Activated CD4-positive, alpha-beta T cell treated with anti-CD3 and anti-CD28 coated beads for 48 hours (primary cell): ENCODE measurements at regions not wholly inside any gene's neighbourhood (a gene's known extent, or its start where the extent isn't known, plus 50 kb on each side); places are given as distances from the start of the nearest gene placed in this dataset.
"Not testable (repeated sequence)": the region's sequence is repeated elsewhere in the genome, so short reads cannot be mapped to it uniquely, and the experiment has no call there.

ENCODE experiments used
- DNase-seq: peaks from one replicate; pipeline ENCODE4 v3.0.0-alpha.2; 2020

DNA sequence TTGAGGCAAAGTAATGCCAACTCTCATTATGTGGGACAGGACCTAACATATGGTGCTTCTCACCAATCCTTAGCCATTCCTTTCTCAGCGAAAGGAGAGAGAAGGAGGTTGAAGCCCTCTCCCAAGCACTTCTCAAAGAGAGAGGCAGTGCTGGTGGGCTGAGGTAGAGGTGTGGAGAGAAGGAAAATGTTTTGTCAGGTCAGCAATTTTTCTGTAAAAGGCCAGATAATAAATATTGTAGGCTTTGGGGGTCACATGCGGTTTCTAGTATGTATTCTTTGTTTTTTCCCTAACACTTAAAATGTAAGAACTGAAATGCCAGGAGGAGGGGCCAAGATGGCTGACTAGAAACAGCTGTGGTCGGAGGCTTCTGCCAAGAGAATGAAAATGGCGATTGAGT lies 225.0 kb upstream of the NPY start:
- no peak for DNase-seq

- no peak for DNase-seq
Measured at GRCh38 chr7:24059775-24060174, 224.2 kb upstream of the NPY start.

GRCh38 chr7:24063721-24064120 lies 220.3 kb upstream of the NPY start:
- no peak for DNase-seq

- no peak for DNase-seq
Measured at GRCh38 chr7:24069751-24070150, 214.2 kb upstream of the NPY start.

- DNase-seq = no peak
Measured at GRCh38 chr7:24073651-24074420, 210.2 kb upstream of the NPY start.

DNA sequence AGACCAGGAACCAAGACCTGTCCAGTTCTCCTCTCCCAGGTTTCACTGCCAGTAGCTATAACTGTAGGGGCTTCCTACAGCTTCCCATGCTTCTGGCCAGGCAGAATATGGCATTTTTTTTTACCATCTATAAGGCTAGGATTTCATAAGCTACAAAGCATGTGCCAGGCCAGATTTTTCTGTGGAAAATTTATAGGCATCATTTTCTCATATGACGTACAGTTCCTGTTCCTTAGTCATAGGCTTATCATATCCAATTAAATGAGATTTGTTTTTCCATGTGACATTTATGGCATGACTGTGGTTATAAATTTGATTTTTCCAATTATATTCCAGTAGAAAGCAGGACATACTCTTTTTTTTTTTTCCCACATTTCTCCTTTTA lies 208.6 kb upstream of the NPY start:
- no peak for DNase-seq

GRCh38 chr7:24082826-24083225 lies 201.2 kb upstream of the NPY start:
- DNase-seq = no peak

GRCh38 chr7:24102988-24103387 lies 181.0 kb upstream of the NPY start:
- no peak for DNase-seq

- DNase-seq = no peak
Measured at GRCh38 chr7:24108906-24109376, 175.0 kb upstream of the NPY start.

DNA sequence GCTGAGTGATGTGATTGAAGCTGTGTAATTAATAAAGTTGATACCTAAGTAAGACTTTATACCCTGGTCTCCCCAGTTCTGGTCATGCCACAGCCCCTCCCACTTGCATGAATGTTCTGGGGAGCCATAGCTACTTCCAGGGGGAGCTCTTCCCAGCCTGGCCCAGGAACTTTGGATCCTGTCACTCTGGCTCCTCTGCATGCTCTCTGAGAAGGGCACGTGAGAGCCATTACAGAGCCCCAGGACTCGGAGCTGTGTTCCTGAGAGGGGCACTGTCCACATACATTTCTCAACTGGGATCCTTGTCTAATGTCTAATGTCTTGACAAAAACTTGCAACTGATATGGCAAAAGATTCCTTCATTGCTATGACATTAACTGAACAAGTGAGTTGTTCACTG lies 173.9 kb upstream of the NPY start:
- no peak for DNase-seq

DNA sequence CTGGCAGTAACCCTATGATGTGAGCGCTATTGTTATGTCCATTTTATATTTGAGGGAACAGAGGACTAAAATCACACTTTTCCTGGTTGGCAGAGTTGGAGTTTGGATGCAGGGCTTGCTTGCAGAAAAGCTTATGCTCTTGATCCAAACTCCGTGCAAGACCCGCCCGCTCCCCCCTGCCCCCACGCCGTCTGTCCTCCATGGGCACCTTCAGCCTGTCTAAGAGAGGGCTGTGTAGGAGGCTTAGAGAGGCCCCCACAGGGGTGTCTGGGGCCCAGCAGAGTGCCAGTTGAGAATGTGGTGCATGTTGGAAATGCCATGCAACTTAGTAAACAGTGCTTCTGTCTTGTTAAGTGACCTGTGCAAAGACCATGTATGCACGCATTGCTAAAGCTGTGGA lies 170.5 kb upstream of the NPY start:
- no peak for DNase-seq

GRCh38 chr7:24115661-24116060 lies 168.3 kb upstream of the NPY start:
- DNase-seq = no peak

DNA sequence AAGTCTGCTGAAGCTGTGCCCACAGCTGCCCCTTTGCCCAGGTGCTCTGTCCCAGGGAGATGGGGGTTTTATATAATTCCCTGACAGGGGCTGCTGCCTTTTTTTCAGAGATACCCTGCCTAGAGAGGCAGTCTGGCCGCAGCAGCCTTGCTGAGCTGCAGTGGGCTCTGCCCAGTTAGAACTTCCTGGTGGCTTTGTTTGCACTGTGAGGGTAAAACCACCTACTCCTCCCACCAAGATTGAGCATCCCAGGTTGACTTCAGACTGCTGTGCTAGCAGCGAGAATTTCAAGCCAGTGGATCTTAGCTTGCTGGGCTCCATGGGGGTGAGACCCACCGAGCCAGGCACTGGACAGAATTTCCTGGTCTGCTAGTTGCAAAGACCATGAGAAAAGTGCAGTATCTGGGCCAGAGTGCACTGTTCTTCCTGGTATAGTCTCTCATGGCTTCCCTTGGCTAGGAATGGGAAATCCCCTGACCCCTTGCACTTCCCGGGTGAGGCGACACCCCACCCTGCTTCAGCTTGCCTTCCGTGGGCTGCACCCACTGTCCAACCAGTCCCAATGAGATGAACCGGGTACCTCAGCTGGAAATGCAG lies 166.0 kb upstream of the NPY start:
- DNase-seq = not testable (repeated sequence)

GRCh38 chr7:24119852-24120251 lies 164.1 kb upstream of the NPY start:
- DNase-seq = no peak

GRCh38 chr7:24123076-24123475 lies 160.9 kb upstream of the NPY start:
- no peak for DNase-seq

DNA sequence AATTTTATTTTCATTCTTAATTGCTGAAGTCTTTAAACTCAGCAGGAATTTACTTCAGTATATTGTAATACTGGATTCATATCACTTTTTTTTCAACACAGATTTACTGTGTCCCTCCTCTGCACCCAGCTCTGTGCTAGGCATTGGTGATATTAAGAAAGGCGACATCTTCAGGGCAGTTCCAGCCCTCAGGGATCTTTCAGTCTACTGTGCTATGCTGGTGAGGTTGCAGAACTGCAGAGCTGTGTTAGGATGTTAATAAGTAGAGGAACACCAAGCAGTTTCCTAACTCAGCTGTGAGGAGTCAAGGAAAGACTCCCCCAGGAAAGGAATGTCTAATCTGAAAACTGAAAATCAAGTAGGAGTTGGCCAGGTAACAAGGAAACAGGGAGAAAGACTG lies 158.2 kb upstream of the NPY start:
- DNase-seq = no peak

GRCh38 chr7:24127930-24128329 lies 156.1 kb upstream of the NPY start:
- DNase-seq = no peak

DNA sequence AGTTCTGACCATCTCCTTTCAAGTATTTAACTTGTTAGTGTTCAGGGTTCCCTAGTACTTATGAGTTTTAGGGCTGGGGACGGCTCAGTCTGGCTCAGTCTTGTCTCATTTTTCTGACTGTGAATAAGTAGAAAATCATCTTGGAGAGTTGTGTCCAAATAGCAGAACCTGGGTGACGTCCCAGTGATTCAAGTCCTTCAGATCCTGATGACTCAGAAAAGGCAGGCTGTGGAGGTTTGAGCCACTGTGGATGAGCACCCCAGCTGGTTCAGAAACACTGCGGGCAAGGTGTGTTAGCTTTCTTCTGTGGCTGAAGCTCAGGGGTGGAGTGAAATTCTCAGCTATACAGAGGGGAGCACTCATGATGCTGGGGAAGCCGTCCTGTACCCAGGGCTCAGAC lies 154.4 kb upstream of the NPY start:
- no peak for DNase-seq

- DNase-seq = no peak
Measured at GRCh38 chr7:24130631-24131030, 153.4 kb upstream of the NPY start.

DNA sequence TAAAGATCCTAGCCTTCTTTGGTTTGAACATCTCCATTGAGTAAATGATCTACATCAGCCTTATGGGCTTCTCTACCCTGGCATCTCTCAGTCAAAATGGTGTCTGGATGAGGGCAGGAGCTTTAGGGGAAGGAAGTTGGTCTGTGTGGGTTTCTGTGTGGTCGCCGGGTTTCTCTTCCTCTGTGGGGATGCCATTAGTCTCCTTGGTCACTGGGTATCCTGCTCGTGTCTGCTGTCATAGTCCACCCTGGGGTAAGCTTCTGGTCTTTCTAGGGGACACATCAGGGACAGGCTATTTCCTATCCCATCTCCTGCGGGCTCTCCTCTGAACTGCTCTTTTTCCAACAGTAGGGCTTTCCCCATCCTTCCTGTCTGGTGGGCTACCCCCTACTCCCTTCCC lies 150.3 kb upstream of the NPY start:
- no peak for DNase-seq

- no peak for DNase-seq
Measured at GRCh38 chr7:24134535-24134934, 149.5 kb upstream of the NPY start.

- DNase-seq = no peak
Measured at GRCh38 chr7:24135003-24135817, 148.8 kb upstream of the NPY start.

DNA sequence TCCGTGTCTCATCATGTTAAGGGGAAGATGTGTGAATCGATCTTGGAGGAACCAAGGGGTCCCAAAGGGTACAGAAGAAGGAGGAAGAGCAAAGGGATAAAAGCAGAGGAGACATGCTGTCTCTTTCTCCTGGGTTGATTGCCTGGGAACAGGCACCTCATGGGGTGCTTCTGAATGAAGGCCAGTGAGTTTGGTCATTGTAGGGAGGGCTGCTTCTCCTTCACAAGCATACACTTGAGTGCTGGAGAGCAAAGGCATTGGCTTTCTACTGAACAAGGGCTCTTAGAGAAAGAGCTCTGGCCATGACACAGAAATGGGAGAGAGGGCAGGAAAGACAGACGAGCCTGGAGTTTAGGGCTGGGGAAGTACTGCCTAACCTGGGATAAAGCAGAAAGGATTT lies 146.7 kb upstream of the NPY start:
- no peak for DNase-seq

DNA sequence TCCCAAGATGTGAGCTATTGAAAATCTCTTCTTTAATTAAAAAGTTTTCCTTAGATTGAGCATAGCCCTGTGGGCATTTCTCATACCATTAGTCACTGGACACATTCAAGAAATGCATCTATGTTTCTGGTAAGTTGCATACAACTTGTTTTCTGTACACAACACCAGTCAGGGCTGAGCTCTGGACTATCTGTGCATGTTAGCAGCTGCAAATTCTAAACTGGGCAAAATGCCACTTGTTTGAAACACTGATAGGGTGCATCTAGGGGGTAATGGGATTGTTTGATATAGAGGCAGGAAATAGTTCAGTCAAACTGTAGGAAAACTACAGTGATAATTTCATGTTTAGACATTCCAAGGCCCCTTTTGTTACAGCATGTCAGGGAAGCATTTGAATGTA lies 145.6 kb upstream of the NPY start:
- no peak for DNase-seq
